K562 (cell line): ENCODE measurements at regions not wholly inside any gene's neighbourhood (a gene's known extent, or its start where the extent isn't known, plus 50 kb on each side); places are given as distances from the start of the nearest gene placed in this dataset.

ENCODE experiments used
- ATAC-seq: fragments of 200-7000 bp; cut with Tn5 transposase; 3 replicates; pipeline ENCODE4 v1.9.1; 2020; ENCODE audit warnings: moderate library complexity
- BruUV-seq: library from RNA; stranded (reverse); fragments of 400-500 nt; replicated peaks from 2 replicates; lab custom pipeline; 2021; lab: Mats Ljungman, UMichigan
- CTCF ChIA-PET: fragments of 300-600 bp; formaldehyde crosslinking; extraction: SDS; loops from one replicate; lab custom pipeline; 2021; ENCODE audit warnings: low intra/inter-chr PET ratio; lab: Yijun Ruan, JAX
- POLR2A ChIA-PET: fragments of 300-600, 350-650 bp; sonication (Branson Sonifier 250); formaldehyde crosslinking; extraction: SDS; loops from one replicate; lab custom pipeline; 2021; ENCODE audit warnings: antibody characterized with exemption, inconsistent platforms; lab: Yijun Ruan, JAX
- DNase-seq, 4 experiments: peaks; one replicate each; pipeline versions ENCODE4 v3.0.0 to v3.0.0-alpha.2; 2011 to 2018; ENCODE audit warnings: low spot score in 3 of 4, mixed read lengths in 3 of 4; ENCODE audit errors: extremely low read depth in 1 of 4
- FAIRE-seq: peaks from 2 replicates; lab custom pipeline; 2011; peaks lifted over from hg19 to GRCh38; lab: Jason Lieb, UNC
- H2AFZ ChIP-seq: 2 replicates; pipeline ENCODE4 v1.6.0; 2011; ENCODE audit warnings: low read depth, low read length, control low read depth, inconsistent platforms
- H3K27ac ChIP-seq: fragments of 200-600 bp; 3 replicates; pipeline ENCODE4 v1.8.0; 2011; ENCODE audit warnings: low read depth, mild to moderate bottlenecking, control low read depth, inconsistent platforms, low read length, moderate library complexity, mixed read lengths; ENCODE audit errors: extremely low read depth
- H3K27me3 ChIP-seq, 2 experiments: fragments of 300-600 bp in 1 of 2; 2 replicates in 1 of 2; 3 replicates in 1 of 2; pipeline versions ENCODE4 v1.6.0 to v1.8.0; 2011; ENCODE audit warnings: inconsistent platforms in 2 of 2, low read length in 2 of 2, mild to moderate bottlenecking in 1 of 2, mixed read lengths in 1 of 2, moderate library complexity in 1 of 2; ENCODE audit not compliant: control insufficient read depth in 2 of 2, insufficient read depth in 2 of 2
- H3K36me3 ChIP-seq: fragments of 300-600 bp; 3 replicates; pipeline ENCODE4 v1.8.0; 2011; ENCODE audit warnings: mild to moderate bottlenecking, low read length, inconsistent platforms; ENCODE audit not compliant: control insufficient read depth, insufficient read depth
- H3K4me1 ChIP-seq, 2 experiments: fragments of 200-600 bp in 1 of 2; replicated peaks in 1 of 2; 2 replicates in 1 of 2; 3 replicates in 1 of 2; pipeline versions ENCODE4 v1.5.1 to v1.8.0; 2011; ENCODE audit warnings: inconsistent platforms in 2 of 2, low read length in 2 of 2, mild to moderate bottlenecking in 1 of 2, mixed read lengths in 1 of 2, moderate library complexity in 1 of 2; ENCODE audit not compliant: control insufficient read depth in 2 of 2, insufficient read depth in 2 of 2
- H3K4me2 ChIP-seq: 2 replicates; pipeline ENCODE4 v1.6.1; 2011; ENCODE audit warnings: low read length, control low read depth, inconsistent platforms, mixed read lengths; ENCODE audit not compliant: insufficient read depth
- H3K4me3 ChIP-seq: fragments of 200-600 bp; sonication (generic), shearing (Covaris generic); 2 replicates; pipeline ENCODE4 v1.5.1; 2016; ENCODE audit warnings: control low read depth, inconsistent platforms
- H3K79me2 ChIP-seq: fragments of 200-600 bp; 3 replicates; pipeline ENCODE4 v1.8.0; 2011; ENCODE audit warnings: low read length, inconsistent platforms; ENCODE audit not compliant: control insufficient read depth, insufficient read depth
- H3K9ac ChIP-seq, 2 experiments: 2 replicates each; pipeline versions ENCODE4 v1.6.0 to v1.6.1; 2011; ENCODE audit warnings: low read depth in 2 of 2, low read length in 2 of 2, control low read depth in 1 of 2, inconsistent platforms in 1 of 2, mild to moderate bottlenecking in 1 of 2, mixed read lengths in 1 of 2; ENCODE audit not compliant: insufficient read depth in 1 of 2
- H3K9me1 ChIP-seq: one replicate; pipeline ENCODE4 v1.6.0; 2011; ENCODE audit warnings: inconsistent platforms, mild to moderate bottlenecking, low read length, moderate library complexity; ENCODE audit not compliant: control insufficient read depth, insufficient read depth
- H3K9me3 ChIP-seq: replicated peaks from 2 replicates; pipeline ENCODE4 v1.5.1; 2011; ENCODE audit warnings: low read depth, low read length, inconsistent platforms; ENCODE audit not compliant: control insufficient read depth, insufficient read depth
- H4K20me1 ChIP-seq: replicated peaks from 2 replicates; pipeline ENCODE4 v1.6.1; 2011; ENCODE audit warnings: low read length, inconsistent platforms, mixed read lengths; ENCODE audit not compliant: control insufficient read depth, insufficient read depth
- ARID2 ChIP-seq: fragments of 450-650 bp; IDR thresholded peaks from 2 replicates; pipeline ENCODE4 v1.6.1; 2017; ENCODE audit warnings: antibody characterized with exemption, mild to moderate bottlenecking
- BDP1 ChIP-seq: IDR thresholded peaks from 3 replicates; pipeline ENCODE4 v1.6.1; 2011; ENCODE audit not compliant: insufficient read length, insufficient read depth
- CAMTA2 ChIP-seq: fragments of 250-450 bp; sonication (Bioruptor Pico); conservative IDR thresholded peaks from 2 replicates; pipeline ENCODE4 v1.5.1; 2022
- CBX5 ChIP-seq: IDR thresholded peaks from 2 replicates; pipeline ENCODE4 v1.6.1; 2014; ENCODE audit warnings: low read depth, borderline replicate concordance
- E2F1 ChIP-seq: sonication (generic); formaldehyde crosslinking; IDR thresholded peaks from 2 replicates; pipeline ENCODE4 v1.8.1; 2023; ENCODE audit warnings: mild to moderate bottlenecking, missing genetic modification reagents, moderate library complexity
- ETV1 ChIP-seq: fragments of 450-650 bp; conservative IDR thresholded peaks from 2 replicates; pipeline ENCODE4 v1.6.1; 2016; ENCODE audit warnings: missing genetic modification characterization, control low read depth, low read depth, missing compliant biosample characterization
- HDAC2 ChIP-seq: fragments of 450-650 bp; IDR thresholded peaks from 2 replicates; pipeline ENCODE4 v1.6.1; 2016; ENCODE audit warnings: mild to moderate bottlenecking
- JUNB ChIP-seq: fragments of 450-650 bp; formaldehyde crosslinking; conservative IDR thresholded peaks from 2 replicates; pipeline ENCODE4 v1.4.0; 2020; ENCODE audit warnings: mild to moderate bottlenecking
- MBD1 ChIP-seq: fragments of 250-450 bp; sonication (Bioruptor Pico); IDR thresholded peaks from 2 replicates; pipeline ENCODE4 v1.8.0; 2022; ENCODE audit warnings: inconsistent platforms
- MTF1 ChIP-seq: fragments of 250-450 bp; sonication (Bioruptor Pico); IDR thresholded peaks from 2 replicates; pipeline ENCODE4 v1.9.0; 2021; ENCODE audit warnings: moderate library complexity, mild to moderate bottlenecking, inconsistent platforms, borderline replicate concordance
- NCOA4 ChIP-seq: fragments of 450-650 bp; IDR thresholded peaks from 2 replicates; pipeline ENCODE4 v1.6.1; 2018; ENCODE audit warnings: mild to moderate bottlenecking; ENCODE audit not compliant: partially characterized antibody
- PCBP1 ChIP-seq: fragments of 200-400 bp; formaldehyde crosslinking; IDR thresholded peaks from 2 replicates; pipeline ENCODE4 v1.6.1; 2018; ENCODE audit warnings: mild to moderate bottlenecking, low read depth, low read length; ENCODE audit not compliant: poor library complexity, severe bottlenecking
- PCBP2 ChIP-seq: fragments of 200-400 bp; formaldehyde crosslinking; IDR thresholded peaks from 2 replicates; pipeline ENCODE4 v1.6.1; 2018; ENCODE audit warnings: low read length, low read depth, mild to moderate bottlenecking, moderate library complexity; ENCODE audit not compliant: poor library complexity, severe bottlenecking
- PKNOX1 ChIP-seq: fragments of 450-650 bp; IDR thresholded peaks from 2 replicates; pipeline ENCODE4 v1.6.1; 2016
- RB1 ChIP-seq: fragments of 450-650 bp; IDR thresholded peaks from 2 replicates; pipeline ENCODE4 v1.6.1; 2017; ENCODE audit warnings: low read depth, mild to moderate bottlenecking
- SNAPC5 ChIP-seq: fragments of 250-450 bp; sonication (Bioruptor Pico); IDR thresholded peaks from 2 replicates; pipeline ENCODE4 v1.8.0; 2021; ENCODE audit warnings: moderate library complexity, mild to moderate bottlenecking, inconsistent platforms
- TRIM28 ChIP-seq: fragments of 450-650 bp; IDR thresholded peaks from 2 replicates; pipeline ENCODE4 v1.6.1; 2017
- ZNF431 ChIP-seq: sonication (generic); formaldehyde crosslinking; IDR thresholded peaks from 2 replicates; pipeline ENCODE4 v1.8.0; 2022; ENCODE audit warnings: mild to moderate bottlenecking, missing genetic modification reagents
- WGBS: fragments of 100-300 bp; shearing (Covaris generic); methylation state at CpG from one replicate; pipeline ENCODE4 v1.1.6; 2016; ENCODE audit warnings: low coverage, mixed read lengths; ENCODE audit not compliant: insufficient coverage; ENCODE audit errors: missing lambda C conversion rate; 5-methylcytosine and 5-hydroxymethylcytosine counted together
- in situ Hi-C: fragments of 300-500 bp; cut with MboI; formaldehyde crosslinking; loops from 4 replicates; pipeline ENCODE4 v1.15.0; 2018; ENCODE audit warnings: inconsistent platforms, mixed read lengths
- intact Hi-C: fragments of 100-400 bp; cut with micrococcal nuclease; formaldehyde crosslinking; loops from 2 replicates; pipeline ENCODE4 v1.14.2; 2022
- TF ChIP-seq, protein P1 (sequence below): fragments of 250-450 bp; sonication (Bioruptor Pico); IDR thresholded peaks from 2 replicates; pipeline ENCODE4 v1.5.0; 2020; ENCODE audit warnings: mild to moderate bottlenecking

GRCh38 chr2:21289551-21289950, 165.8 kb downstream of the TDRD15 start:
- FAIRE-seq (no peak), DNase-seq (no peak), ATAC-seq (no peak)
- Histone ChIP-seq H3K36me3 (no peaks in the 10 kb centered on the region), H3K9me3 (no peaks in the 10 kb centered on the region), H3K4me1 (peaks cover 7 to 15% of the 10 kb centered on the region in 2 experiments; a peak in 3 of 5 replicates), H3K9me1 (no peaks in the 10 kb centered on the region), H3K79me2 (no peaks in the 10 kb centered on the region), H3K9ac (no peak overlapping the region), H4K20me1 (no peaks in the 10 kb centered on the region), H3K4me2 (no peak overlapping the region), H3K27ac (no peak overlapping the region), H3K4me3 (no peak overlapping the region), H2AFZ (no peak overlapping the region), H3K27me3 (no peaks in the 10 kb centered on the region)
- WGBS, result 4% methylated on average over 3 of the region's 3 CpGs
- TF ChIP-seq HDAC2 (no peak), TRIM28 (no peak), CAMTA2 (CRISPR knock-in tag) (no peak), BDP1 (no peak), ZNF431 (no peak), CBX5 (no peak), MTF1 (CRISPR knock-in tag) (no peak), PCBP1 (no peak), ARID2 (no peak), ETV1 (tag) (no peak), MBD1 (CRISPR knock-in tag) (no peak), RB1 (no peak), PKNOX1 (no peak), NCOA4 (no peak), JUNB (CRISPR knock-in tag) (no peak), PCBP2 (no peak), E2F1 (CRISPR knock-in tag) (no peak), SNAPC5 (CRISPR knock-in tag) (no peak)
- TF ChIP-seq, protein P1, sequence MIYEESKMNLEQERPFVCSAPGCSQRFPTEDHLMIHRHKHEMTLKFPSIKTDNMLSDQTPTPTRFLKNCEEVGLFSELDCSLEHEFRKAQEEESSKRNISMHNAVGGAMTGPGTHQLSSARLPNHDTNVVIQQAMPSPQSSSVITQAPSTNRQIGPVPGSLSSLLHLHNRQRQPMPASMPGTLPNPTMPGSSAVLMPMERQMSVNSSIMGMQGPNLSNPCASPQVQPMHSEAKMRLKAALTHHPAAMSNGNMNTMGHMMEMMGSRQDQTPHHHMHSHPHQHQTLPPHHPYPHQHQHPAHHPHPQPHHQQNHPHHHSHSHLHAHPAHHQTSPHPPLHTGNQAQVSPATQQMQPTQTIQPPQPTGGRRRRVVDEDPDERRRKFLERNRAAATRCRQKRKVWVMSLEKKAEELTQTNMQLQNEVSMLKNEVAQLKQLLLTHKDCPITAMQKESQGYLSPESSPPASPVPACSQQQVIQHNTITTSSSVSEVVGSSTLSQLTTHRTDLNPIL (CRISPR knock-in tag), result no peak
- intact Hi-C loops, result no loop called here
- BruUV-seq, result no TSS peak
- CTCF ChIA-PET, result no interaction called here
- in situ Hi-C loops, result no loop called here
- POLR2A ChIA-PET, result no interaction called here
